GM12878 (cell line): ENCODE measurements at regions not wholly inside any gene's neighbourhood (a gene's known extent, or its start where the extent isn't known, plus 50 kb on each side); places are given as distances from the start of the nearest gene placed in this dataset.

Experiments used
- EP300 ChIP-seq, 2 experiments: fragments of 150-350 bp in 1 of 2; IDR thresholded peaks; 2 replicates each; pipeline ENCODE4 v1.6.1; 2011 to 2012; ENCODE audit warnings: low read depth in 2 of 2, low read length in 2 of 2, borderline replicate concordance in 1 of 2, improper control_type of control experiment in 1 of 2, inconsistent platforms in 1 of 2; ENCODE audit not compliant: control insufficient read depth in 1 of 2
- ETV6 ChIP-seq, 2 experiments: fragments of 450-650 bp in 1 of 2; IDR thresholded peaks in 1 of 2; conservative IDR thresholded peaks in 1 of 2; 2 replicates each; pipeline ENCODE4 v1.6.1; 2014; ENCODE audit warnings: antibody characterized with exemption in 1 of 2, borderline replicate concordance in 1 of 2, low read depth in 1 of 2, mild to moderate bottlenecking in 1 of 2, moderate library complexity in 1 of 2
- EZH2 ChIP-seq: IDR thresholded peaks from 2 replicates; pipeline ENCODE4 v1.6.1; 2012; ENCODE audit warnings: low read depth, mild to moderate bottlenecking, control low read depth, inconsistent platforms, low read length, borderline replicate concordance; ENCODE audit not compliant: control insufficient read depth
- JUND ChIP-seq: IDR thresholded peaks from 2 replicates; pipeline ENCODE4 v1.6.1; 2012; ENCODE audit warnings: low read depth, mild to moderate bottlenecking, low read length, improper control_type of control experiment, moderate library complexity
- POLR2A ChIP-seq: IDR thresholded peaks from 2 replicates; pipeline ENCODE4 v1.6.1; 2011; ENCODE audit warnings: low read depth, mild to moderate bottlenecking, low read length
- RAD51 ChIP-seq: fragments of 450-650 bp; IDR thresholded peaks from 2 replicates; pipeline ENCODE4 v1.6.1; 2016; ENCODE audit warnings: moderate library complexity, mild to moderate bottlenecking, inconsistent platforms
- SP1 ChIP-seq: IDR thresholded peaks from one replicate; pipeline ENCODE4 v1.6.1; 2011; ENCODE audit warnings: low read depth, low read length
- ZZZ3 ChIP-seq: IDR thresholded peaks from 2 replicates; pipeline ENCODE4 v1.6.1; 2011; ENCODE audit warnings: low read depth; ENCODE audit not compliant: control insufficient read depth, insufficient read length
- TF ChIP-seq, protein P1 (sequence below), 3 experiments: IDR thresholded peaks in 2 of 3; conservative IDR thresholded peaks in 1 of 3; 2 replicates each; pipeline ENCODE4 v1.5.1; 2011; ENCODE audit warnings: low read depth in 3 of 3, low read length in 3 of 3, mild to moderate bottlenecking in 3 of 3, control low read depth in 2 of 3, moderate library complexity in 2 of 3, inconsistent platforms in 1 of 3, mixed read lengths in 1 of 3; ENCODE audit not compliant: control insufficient read depth in 2 of 3, insufficient read depth in 1 of 3; ENCODE audit errors: extremely low read depth in 1 of 3

DNA sequence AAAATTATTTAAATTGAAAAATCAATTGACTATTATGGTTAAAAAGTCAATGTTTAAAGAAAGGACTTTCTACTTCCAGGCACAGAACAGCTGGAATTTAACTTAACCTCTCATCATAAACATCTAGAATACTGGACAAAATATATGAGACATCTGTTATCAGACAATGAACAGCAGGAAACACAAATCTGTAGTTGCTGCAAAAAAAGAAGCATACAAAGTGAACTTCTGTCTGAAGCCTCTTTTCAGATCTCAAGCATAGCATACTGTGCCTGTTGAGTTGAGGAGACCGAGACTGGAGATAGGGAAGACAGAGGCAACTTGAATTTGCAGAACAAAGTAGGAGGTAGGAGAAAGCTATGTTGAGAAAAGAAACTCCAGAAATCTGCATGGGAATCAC, 140.0 kb upstream of the CBLB start:
- TF ChIP-seq, protein P1, sequence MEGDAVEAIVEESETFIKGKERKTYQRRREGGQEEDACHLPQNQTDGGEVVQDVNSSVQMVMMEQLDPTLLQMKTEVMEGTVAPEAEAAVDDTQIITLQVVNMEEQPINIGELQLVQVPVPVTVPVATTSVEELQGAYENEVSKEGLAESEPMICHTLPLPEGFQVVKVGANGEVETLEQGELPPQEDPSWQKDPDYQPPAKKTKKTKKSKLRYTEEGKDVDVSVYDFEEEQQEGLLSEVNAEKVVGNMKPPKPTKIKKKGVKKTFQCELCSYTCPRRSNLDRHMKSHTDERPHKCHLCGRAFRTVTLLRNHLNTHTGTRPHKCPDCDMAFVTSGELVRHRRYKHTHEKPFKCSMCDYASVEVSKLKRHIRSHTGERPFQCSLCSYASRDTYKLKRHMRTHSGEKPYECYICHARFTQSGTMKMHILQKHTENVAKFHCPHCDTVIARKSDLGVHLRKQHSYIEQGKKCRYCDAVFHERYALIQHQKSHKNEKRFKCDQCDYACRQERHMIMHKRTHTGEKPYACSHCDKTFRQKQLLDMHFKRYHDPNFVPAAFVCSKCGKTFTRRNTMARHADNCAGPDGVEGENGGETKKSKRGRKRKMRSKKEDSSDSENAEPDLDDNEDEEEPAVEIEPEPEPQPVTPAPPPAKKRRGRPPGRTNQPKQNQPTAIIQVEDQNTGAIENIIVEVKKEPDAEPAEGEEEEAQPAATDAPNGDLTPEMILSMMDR (IDR thresholded peaks at IDR 0.05 in 2 of 3, conservative IDR thresholded peaks at IDR 0.05 in 1 of 3; ENCODE audit: control insufficient read depth in 2 of 3, extremely low read depth in 1 of 3, insufficient read depth in 1 of 3, low read depth in 3 of 3, low read length in 3 of 3): no peak
- no peak for TF ChIP-seq RAD51
- TF ChIP-seq JUND: no peak
- no peak for TF ChIP-seq ETV6 (conservative IDR thresholded peaks at IDR 0.05 in 1 of 2, IDR thresholded peaks at IDR 0.05 in 1 of 2; ENCODE audit: borderline replicate concordance in 1 of 2, low read depth in 1 of 2)
- no peak for TF ChIP-seq EP300 (IDR thresholded peaks at IDR 0.05; ENCODE audit: borderline replicate concordance in 1 of 2, control insufficient read depth in 1 of 2, low read depth in 2 of 2, low read length in 2 of 2)
- no peak for TF ChIP-seq EZH2
- TF ChIP-seq SP1: no peak
- no peak for TF ChIP-seq POLR2A
- no peak for TF ChIP-seq ZZZ3
